Activated CD8-positive, alpha-beta T cell treated with anti-CD3 and anti-CD28 coated beads for 36 hours (primary cell): ENCODE measurements at regions not wholly inside any gene's neighbourhood (a gene's known extent, or its start where the extent isn't known, plus 50 kb on each side); places are given as distances from the start of the nearest gene placed in this dataset.

Source experiments
- ATAC-seq: fragments of 200-7000 bp; cut with Tn5 transposase; one replicate; pipeline ENCODE4 v1.10.0; 2021; ENCODE audit warnings: mild to moderate bottlenecking, moderate library complexity
- CTCF ChIA-PET: fragments of 350-600 bp; sonication (Branson Sonifier 250); formaldehyde crosslinking; loops from one replicate; lab custom pipeline; 2021; ENCODE audit warnings: antibody characterized with exemption; lab: Charles Lee
- POLR2A ChIA-PET: fragments of 350-600 bp; sonication (Branson Sonifier 250); formaldehyde crosslinking; loops from one replicate; lab custom pipeline; 2021; ENCODE audit warnings: antibody characterized with exemption; lab: Charles Lee
- DNase-seq: peaks from one replicate; pipeline ENCODE4 v3.0.0-alpha.2; 2020
- H3K27ac Mint-ChIP-seq: one replicate; pipeline ENCODE4 v1.8.0; 2021; ENCODE audit warnings: mild to moderate bottlenecking, mixed read lengths
- H3K27me3 Mint-ChIP-seq: one replicate; pipeline ENCODE4 v1.8.0; 2021; ENCODE audit warnings: mixed read lengths
- H3K36me3 Mint-ChIP-seq: one replicate; pipeline ENCODE4 v1.8.0; 2021; ENCODE audit warnings: low read depth, mixed read lengths
- H3K4me1 Mint-ChIP-seq: one replicate; pipeline ENCODE4 v1.8.0; 2021; ENCODE audit warnings: low read depth, mixed read lengths
- H3K4me3 Mint-ChIP-seq: one replicate; pipeline ENCODE4 v1.8.0; 2021; ENCODE audit warnings: mild to moderate bottlenecking, moderate library complexity, mixed read lengths
- H3K9me3 Mint-ChIP-seq: one replicate; pipeline ENCODE4 v1.8.0; 2021; ENCODE audit warnings: mixed read lengths
- CTCF ChIP-seq: fragments of 200-600 bp; IDR thresholded peaks from one replicate; pipeline ENCODE4 v1.8.0; 2022; ENCODE audit warnings: antibody characterized with exemption, mild to moderate bottlenecking
- intact Hi-C: fragments of 100-400 bp; cut with micrococcal nuclease; formaldehyde crosslinking; loops from one replicate; pipeline ENCODE4 v1.10.0; 2022

GRCh38 chr22:26821854-26822253 is 164.5 kb downstream of the MIAT start:
- ChIA-PET POLR2A (no interaction called here), CTCF (no interaction called here)
- Mint-ChIP-seq H3K36me3 (peaks cover 8% of the 10 kb centered on the region), H3K27ac (no peak overlapping the region), H3K4me3 (no peak overlapping the region), H3K9me3 (peaks cover 12% of the 10 kb centered on the region), H3K4me1 (no peaks in the 10 kb centered on the region), H3K27me3 (no peaks in the 10 kb centered on the region)
- DNase-seq: no peak
- intact Hi-C loops: no loop called here
- no peak for ATAC-seq
- no peak for TF ChIP-seq CTCF

GRCh38 chr22:26822313-26822712 is 164.9 kb downstream of the MIAT start:
- DNase-seq: no peak
- intact Hi-C loops: no loop called here
- ChIA-PET POLR2A (no interaction called here), CTCF (interaction anchor here (1.4 kb wide), 1 partner anchor 13 kb away, joined by 6 read pairs; no protein-coding TSS in a partner anchor)
- H3K4me1 Mint-ChIP-seq: no peaks in the 10 kb centered on the region
- TF ChIP-seq CTCF: no peak
- H3K27me3 Mint-ChIP-seq: no peaks in the 10 kb centered on the region
- no peak overlapping the region for H3K4me3 Mint-ChIP-seq
- peaks cover 8% of the 10 kb centered on the region for H3K36me3 Mint-ChIP-seq
- no peak overlapping the region for H3K27ac Mint-ChIP-seq
- H3K9me3 Mint-ChIP-seq: peaks cover 12% of the 10 kb centered on the region
- no peak for ATAC-seq

- H3K4me1 Mint-ChIP-seq: no peaks in the 10 kb centered on the region
- no peak overlapping the region for H3K4me3 Mint-ChIP-seq
- POLR2A ChIA-PET: no interaction called here
- no peak overlapping the region for H3K27ac Mint-ChIP-seq
- intact Hi-C loops: no loop called here
- H3K9me3 Mint-ChIP-seq: peaks cover 3% of the 10 kb centered on the region
- DNase-seq (no peak), ATAC-seq (no peak)
- CTCF ChIA-PET: interaction anchor here (1.0 kb wide), 1 partner anchor 12 kb away, joined by 3 read pairs; no protein-coding TSS in a partner anchor
- no peaks in the 10 kb centered on the region for H3K27me3 Mint-ChIP-seq
- no peak for TF ChIP-seq CTCF
- H3K36me3 Mint-ChIP-seq: no peaks in the 10 kb centered on the region
These were observed 166.6 kb downstream of the MIAT start for GRCh38 chr22:26823966-26824365.

GRCh38 chr22:26825960-26826935 is 168.9 kb downstream of the MIAT start:
- Mint-ChIP-seq H3K27me3 (no peaks in the 10 kb centered on the region), H3K9me3 (no peaks in the 10 kb centered on the region), H3K4me3 (no peak overlapping the region), H3K4me1 (no peaks in the 10 kb centered on the region), H3K27ac (no peak overlapping the region), H3K36me3 (no peaks in the 10 kb centered on the region)
- ATAC-seq (no peak), DNase-seq (no peak)
- ChIA-PET CTCF (no interaction called here), POLR2A (no interaction called here)
- TF ChIP-seq CTCF: no peak
- intact Hi-C loops: no loop called here

- ChIA-PET POLR2A (no interaction called here), CTCF (interaction anchor here (0.6 to 1.0 kb wide), 2 partner anchors 18 to 439 kb away, joined by 3 to 4 read pairs; no protein-coding TSS in a partner anchor)
- DNase-seq: no peak
- TF ChIP-seq CTCF: no peak
- Mint-ChIP-seq H3K36me3 (no peaks in the 10 kb centered on the region), H3K27me3 (no peaks in the 10 kb centered on the region), H3K9me3 (no peaks in the 10 kb centered on the region), H3K4me1 (no peaks in the 10 kb centered on the region), H3K27ac (no peak overlapping the region), H3K4me3 (no peak overlapping the region)
- ATAC-seq: no peak
- intact Hi-C loops: no loop called here
These were observed 170.2 kb downstream of the MIAT start for GRCh38 chr22:26827611-26828010.
